ENCODE measurements at regions not wholly inside any gene's neighbourhood (a gene's known extent, or its start where the extent isn't known, plus 50 kb on each side); places are given as distances from the start of the nearest gene placed in this dataset.

DNA sequence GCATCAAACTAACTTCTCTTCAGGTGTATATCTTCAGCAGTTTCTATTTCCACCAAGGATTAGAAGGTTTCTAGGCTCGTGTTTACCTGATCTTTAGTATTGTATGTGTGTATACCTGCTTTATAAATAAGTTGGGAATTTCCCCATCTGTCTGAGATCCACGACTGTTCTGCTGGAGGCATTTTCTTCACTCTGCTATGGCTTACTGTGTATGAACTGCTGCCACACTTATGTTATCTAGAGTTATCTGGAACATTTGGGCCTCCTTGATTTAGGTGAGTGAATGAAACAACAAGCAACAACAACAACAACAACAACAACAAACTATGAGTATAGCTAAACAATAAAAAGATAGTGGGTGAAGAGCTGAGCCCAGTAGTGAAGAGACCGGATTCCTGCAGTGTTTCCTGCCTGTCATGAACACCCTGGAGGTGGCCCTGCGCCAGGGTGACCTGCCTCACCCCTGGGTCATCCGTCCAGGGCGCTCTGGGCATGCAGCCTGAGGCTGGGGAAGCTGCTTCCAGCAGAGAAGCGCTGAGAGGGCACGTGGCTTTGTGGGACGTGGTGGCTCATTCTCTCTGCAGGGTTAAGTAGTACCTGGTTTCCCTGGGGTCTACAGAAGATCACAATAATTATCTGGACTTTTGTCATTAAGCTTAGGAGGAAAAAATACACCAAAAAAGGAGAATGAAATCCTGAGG lies 56.1 kb upstream of the GATA6 start:
- no peak for DNase-seq (ENCODE audit: low read depth, low spot score)

DNA sequence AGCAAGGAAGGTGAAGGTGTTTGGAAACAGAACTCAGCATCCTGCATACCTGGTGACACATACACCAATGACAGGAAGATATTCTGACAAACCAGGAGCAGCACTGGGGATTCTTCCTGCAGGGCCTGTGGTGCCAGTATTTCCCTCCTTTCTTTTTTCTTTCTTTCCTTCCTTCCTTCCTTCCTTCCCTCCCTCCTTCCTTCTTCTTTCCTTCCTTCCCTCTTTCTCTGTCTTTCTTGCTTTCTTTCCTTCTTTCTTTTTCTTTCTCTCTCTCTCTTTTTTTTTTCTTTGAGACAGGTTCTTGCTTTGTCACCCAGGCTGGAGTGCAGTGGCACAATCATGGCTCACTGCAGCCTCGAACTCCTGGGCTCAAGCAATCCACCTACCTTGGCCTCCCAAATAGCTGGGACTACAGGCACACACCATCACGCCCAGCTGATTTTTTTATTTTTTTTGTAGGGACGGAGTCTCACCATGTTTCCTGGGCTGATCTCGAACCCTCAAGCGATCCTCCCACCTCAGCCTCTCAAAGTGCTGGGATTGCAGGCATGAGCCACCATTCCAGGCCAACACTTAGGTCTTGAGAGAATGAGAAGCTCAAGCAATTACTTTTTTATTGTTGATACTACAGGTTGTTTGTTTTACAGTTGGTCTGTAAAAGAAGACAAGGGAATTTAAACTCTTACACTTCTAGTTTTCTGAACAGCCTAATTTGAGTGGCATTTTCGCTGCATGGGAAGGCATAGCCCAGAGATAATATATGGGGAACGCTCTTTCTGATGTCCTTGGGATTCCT lies 54.7 kb upstream of the GATA6 start:
- no peak for DNase-seq (ENCODE audit: low read depth, low spot score)

DNA sequence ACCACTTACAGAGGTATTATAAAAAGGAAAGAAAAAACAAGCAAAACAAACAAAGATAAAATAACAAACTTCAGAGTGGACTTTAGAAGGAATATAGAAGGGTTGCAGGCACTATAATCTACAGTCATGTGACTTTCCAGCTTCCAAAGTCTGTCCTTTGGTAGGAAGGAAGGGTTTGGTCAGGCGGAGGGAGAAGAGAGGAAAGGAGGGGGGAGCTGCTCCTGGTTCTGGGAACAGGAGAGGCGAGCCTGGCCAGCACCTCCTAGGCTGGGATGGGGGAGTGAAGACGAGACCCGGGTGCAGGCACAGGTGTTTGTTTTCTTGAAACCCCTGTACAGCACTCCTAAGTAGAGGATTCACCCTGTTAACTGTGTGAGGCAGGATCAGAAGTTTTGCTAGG lies 53.8 kb upstream of the GATA6 start:
- DNase-seq (ENCODE audit: low read depth, low spot score) = no peak
